Body of pancreas (tissue), 4 donors: ENCODE measurements at regions not wholly inside any gene's neighbourhood (a gene's known extent, or its start where the extent isn't known, plus 50 kb on each side); places are given as distances from the start of the nearest gene placed in this dataset.

Source experiments
- CTCF ChIP-seq, 7 experiments: fragments of 450-650 bp in 4 of 7; fragments of 200-600 bp in 3 of 7; sonication (generic) in 3 of 7; IDR thresholded peaks; one replicate each; pipeline ENCODE4 v1.5.1; 2016 to 2019; ENCODE audit warnings: antibody characterized with exemption in 7 of 7
- POLR2A ChIP-seq, 3 donors: fragments of 450-650 bp; IDR thresholded peaks; one replicate each; pipeline ENCODE4 v1.6.1; 2016; ENCODE audit warnings: antibody characterized with exemption in 3 of 3, mild to moderate bottlenecking in 2 of 3

- TF ChIP-seq CTCF (IDR thresholded peaks at IDR 0.05) (no peak), POLR2A (IDR thresholded peaks at IDR 0.05) (no peak)
These were observed 246.1 kb upstream of the RASGRP1 start for GRCh38 chr15:38810686-38811085.
